GM12891 (cell line): ENCODE measurements at regions not wholly inside any gene's neighbourhood (a gene's known extent, or its start where the extent isn't known, plus 50 kb on each side); places are given as distances from the start of the nearest gene placed in this dataset.

Source experiments
- POLR2A ChIP-seq: IDR thresholded peaks from 2 replicates; pipeline ENCODE4 v1.6.1; 2011; ENCODE audit warnings: low read depth, low read length, control low read depth
- POLR2AphosphoS5 ChIP-seq: IDR thresholded peaks from 2 replicates; pipeline ENCODE4 v1.6.1; 2011; ENCODE audit warnings: low read depth, low read length, control low read depth
- TAF1 ChIP-seq: IDR thresholded peaks from 2 replicates; pipeline ENCODE4 v1.6.1; 2011; ENCODE audit warnings: low read depth, low read length, control low read depth

DNA sequence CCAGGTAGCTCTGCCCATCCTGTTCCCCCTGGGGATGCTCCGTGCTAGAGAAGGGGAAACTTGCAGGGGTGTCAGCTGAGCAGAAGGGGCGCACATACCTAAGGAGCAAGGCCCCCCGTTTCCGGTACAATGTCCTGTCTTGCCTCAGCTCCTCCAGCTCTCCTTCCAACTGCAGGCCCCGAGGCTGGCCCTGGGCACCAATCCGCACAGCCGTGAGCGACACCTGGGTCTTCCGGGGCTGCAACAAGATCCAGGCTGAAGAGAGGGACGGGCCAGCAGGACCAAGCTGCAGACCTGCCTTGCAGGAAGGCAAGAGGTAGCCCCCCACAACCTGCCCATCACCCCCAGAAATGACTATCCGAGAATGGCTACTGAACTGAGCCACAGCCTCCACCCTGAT, 102.6 kb downstream of the RMI2 start:
- TF ChIP-seq TAF1 (no peak), POLR2A (no peak), POLR2AphosphoS5 (no peak)
